Breast epithelium (tissue), 4 donors: ENCODE measurements at regions not wholly inside any gene's neighbourhood (a gene's known extent, or its start where the extent isn't known, plus 50 kb on each side); places are given as distances from the start of the nearest gene placed in this dataset.

Experiments
- DNase-seq, 2 donors: peaks; one replicate each; pipeline ENCODE4 v3.0.0-alpha.2; 2019; ENCODE audit warnings: low spot score in 2 of 2
- H3K27ac ChIP-seq, 2 donors: fragments of 200-600 bp; sonication (generic) in 1 of 2; one replicate each; pipeline ENCODE4 v1.5.1; 2016 to 2019; ENCODE audit warnings: mild to moderate bottlenecking in 1 of 2
- H3K27me3 ChIP-seq, 2 donors: fragments of 200-600 bp; sonication (generic) in 1 of 2; one replicate each; pipeline versions ENCODE4 v1.5.1 to v1.6.0; 2017 to 2019; ENCODE audit warnings: control low read depth in 1 of 2, mild to moderate bottlenecking in 1 of 2
- H3K36me3 ChIP-seq: fragments of 200-600 bp; one replicate; pipeline ENCODE4 v1.5.1; 2019
- H3K4me1 ChIP-seq, 2 donors: fragments of 200-600 bp; sonication (generic); one replicate each; pipeline ENCODE4 v1.5.1; 2016 to 2019; ENCODE audit warnings: control low read depth in 1 of 2
- H3K4me3 ChIP-seq, 3 donors: fragments of 200-600 bp; sonication (generic); 1 replicate in 2 of 3; 2 replicates in 1 of 3; pipeline ENCODE4 v1.5.1; 2016 to 2019; ENCODE audit warnings: mild to moderate bottlenecking in 3 of 3, moderate library complexity in 2 of 3
- H3K9me3 ChIP-seq, 2 donors: fragments of 200-600 bp; sonication (generic) in 1 of 2; one replicate each; pipeline ENCODE4 v1.5.1; 2016 to 2019; ENCODE audit warnings: control low read depth in 1 of 2
- POLR2A ChIP-seq: fragments of 450-650 bp; IDR thresholded peaks from one replicate; pipeline ENCODE4 v1.6.1; 2016; ENCODE audit warnings: antibody characterized with exemption, mild to moderate bottlenecking, moderate library complexity
- POLR2AphosphoS5 ChIP-seq, 3 donors: sonication (generic); formaldehyde crosslinking; IDR thresholded peaks; one replicate each; pipeline ENCODE4 v1.6.1; 2017; ENCODE audit warnings: antibody characterized with exemption in 3 of 3
- intact Hi-C: fragments of 100-400 bp; cut with DNase I; formaldehyde crosslinking; loops from one replicate; pipeline ENCODE4 v1.15.1; 2023; ENCODE audit warnings: low total_unique reads
- TF ChIP-seq, protein P1 (sequence below), 3 donors: fragments of 450-650 bp; IDR thresholded peaks; one replicate each; pipeline ENCODE4 v1.5.1; 2016 to 2017; ENCODE audit warnings: antibody characterized with exemption in 3 of 3, mild to moderate bottlenecking in 3 of 3, moderate library complexity in 3 of 3

DNA sequence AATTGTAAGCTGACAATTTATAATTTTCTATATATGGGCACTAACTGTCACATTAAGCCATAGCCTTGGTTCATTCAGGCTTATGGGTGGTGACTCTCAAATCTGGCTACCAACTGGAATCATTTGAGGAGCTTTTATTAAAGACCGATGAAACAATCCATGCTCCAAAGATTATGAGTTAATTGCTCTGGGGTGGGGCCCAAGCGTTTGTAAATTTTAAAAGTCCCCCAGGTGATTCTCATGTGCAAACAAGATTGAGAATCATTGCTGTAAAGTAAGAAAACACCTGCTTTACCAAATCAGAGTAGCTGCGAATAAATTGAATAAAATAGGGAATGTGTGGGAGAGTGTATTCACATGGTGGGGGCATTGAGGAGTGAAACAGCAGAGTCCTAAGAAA, 76.1 kb upstream of the RAB27B start:
- no peak overlapping the region for H3K4me3 ChIP-seq
- TF ChIP-seq, protein P1, sequence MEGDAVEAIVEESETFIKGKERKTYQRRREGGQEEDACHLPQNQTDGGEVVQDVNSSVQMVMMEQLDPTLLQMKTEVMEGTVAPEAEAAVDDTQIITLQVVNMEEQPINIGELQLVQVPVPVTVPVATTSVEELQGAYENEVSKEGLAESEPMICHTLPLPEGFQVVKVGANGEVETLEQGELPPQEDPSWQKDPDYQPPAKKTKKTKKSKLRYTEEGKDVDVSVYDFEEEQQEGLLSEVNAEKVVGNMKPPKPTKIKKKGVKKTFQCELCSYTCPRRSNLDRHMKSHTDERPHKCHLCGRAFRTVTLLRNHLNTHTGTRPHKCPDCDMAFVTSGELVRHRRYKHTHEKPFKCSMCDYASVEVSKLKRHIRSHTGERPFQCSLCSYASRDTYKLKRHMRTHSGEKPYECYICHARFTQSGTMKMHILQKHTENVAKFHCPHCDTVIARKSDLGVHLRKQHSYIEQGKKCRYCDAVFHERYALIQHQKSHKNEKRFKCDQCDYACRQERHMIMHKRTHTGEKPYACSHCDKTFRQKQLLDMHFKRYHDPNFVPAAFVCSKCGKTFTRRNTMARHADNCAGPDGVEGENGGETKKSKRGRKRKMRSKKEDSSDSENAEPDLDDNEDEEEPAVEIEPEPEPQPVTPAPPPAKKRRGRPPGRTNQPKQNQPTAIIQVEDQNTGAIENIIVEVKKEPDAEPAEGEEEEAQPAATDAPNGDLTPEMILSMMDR (IDR thresholded peaks at IDR 0.05) = no peak
- no peak for TF ChIP-seq POLR2A
- no peak for TF ChIP-seq POLR2AphosphoS5 (IDR thresholded peaks at IDR 0.05)
- no peak for DNase-seq
- no peak overlapping the region for H3K27ac ChIP-seq
- H3K9me3 ChIP-seq = no peaks in the 10 kb centered on the region
- no peaks in the 10 kb centered on the region for H3K4me1 ChIP-seq
- H3K36me3 ChIP-seq = no peaks in the 10 kb centered on the region
- intact Hi-C loops = no loop called here
- no peaks in the 10 kb centered on the region for H3K27me3 ChIP-seq

DNA sequence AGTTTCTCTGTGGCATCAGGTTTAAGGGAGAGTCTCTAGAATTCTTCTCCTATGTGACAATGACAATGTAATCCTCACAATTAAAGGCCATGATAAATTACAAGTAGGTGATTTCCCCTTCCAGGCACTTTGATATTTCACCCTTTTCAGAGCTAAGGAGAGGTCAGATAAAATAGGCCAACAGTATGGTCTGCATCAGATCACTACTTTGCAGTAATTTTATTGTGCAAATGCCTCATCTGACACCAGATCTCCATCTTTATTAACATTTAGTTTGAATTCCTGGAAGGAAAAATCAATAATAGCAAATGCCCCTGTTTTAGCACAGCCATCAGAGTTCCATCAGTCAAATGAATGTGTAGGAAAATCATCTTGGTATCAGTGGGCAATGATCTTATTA, 72.8 kb upstream of the RAB27B start:
- no peak for DNase-seq
- Histone ChIP-seq H3K4me3 (no peak overlapping the region), H3K27ac (no peak overlapping the region), H3K36me3 (no peaks in the 10 kb centered on the region), H3K4me1 (no peaks in the 10 kb centered on the region), H3K9me3 (no peaks in the 10 kb centered on the region), H3K27me3 (no peaks in the 10 kb centered on the region)
- TF ChIP-seq, protein P1 (IDR thresholded peaks at IDR 0.05) = no peak
- TF ChIP-seq POLR2A (no peak), POLR2AphosphoS5 (IDR thresholded peaks at IDR 0.05) (no peak)
- intact Hi-C loops = no loop called here

DNA sequence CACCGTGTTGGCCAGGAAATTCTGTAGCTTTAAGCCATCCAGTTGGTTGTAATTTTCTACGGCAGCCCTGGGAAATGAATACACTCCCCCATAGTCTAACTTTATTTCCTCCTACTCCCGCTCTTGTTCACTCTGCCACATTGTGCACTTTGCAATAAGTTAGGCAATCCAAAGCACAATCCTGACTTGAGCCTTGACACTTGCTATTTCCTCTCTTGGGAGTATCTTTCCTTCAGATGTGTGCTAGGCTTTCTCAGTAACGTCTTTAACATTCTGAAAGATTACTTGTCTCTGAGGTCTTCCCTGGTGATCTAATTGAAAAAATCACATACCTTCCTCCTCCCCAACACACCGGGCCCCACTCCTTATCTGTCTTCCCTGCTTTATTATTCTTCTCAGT, 65.9 kb upstream of the RAB27B start:
- H3K27me3 ChIP-seq = no peaks in the 10 kb centered on the region
- intact Hi-C loops = no loop called here
- H3K4me3 ChIP-seq = no peak overlapping the region
- no peaks in the 10 kb centered on the region for H3K4me1 ChIP-seq
- H3K36me3 ChIP-seq = no peaks in the 10 kb centered on the region
- TF ChIP-seq, protein P1 (IDR thresholded peaks at IDR 0.05) = no peak
- H3K9me3 ChIP-seq = no peaks in the 10 kb centered on the region
- DNase-seq = no peak
- H3K27ac ChIP-seq = no peak overlapping the region

DNA sequence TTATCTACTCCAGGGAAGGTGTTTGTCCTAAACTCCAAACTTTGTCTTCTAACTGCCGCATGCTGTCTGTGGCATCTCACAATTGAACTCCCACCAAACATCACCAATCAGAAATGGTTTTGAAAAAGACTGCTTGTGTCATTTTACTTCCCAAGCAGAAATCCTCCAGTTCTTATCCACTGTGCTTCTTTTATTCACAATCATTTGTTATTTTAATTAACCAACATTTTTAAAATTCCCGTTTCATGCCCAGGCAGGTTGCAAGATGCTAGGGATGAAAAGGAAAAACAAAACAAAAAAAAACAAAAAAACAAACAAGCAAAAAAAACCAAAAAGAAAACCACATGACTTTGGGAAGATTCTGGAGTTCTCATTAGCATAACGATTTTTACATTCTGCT, 63.5 kb upstream of the RAB27B start:
- Histone ChIP-seq H3K4me3 (no peak overlapping the region), H3K36me3 (no peaks in the 10 kb centered on the region), H3K9me3 (no peaks in the 10 kb centered on the region), H3K4me1 (no peaks in the 10 kb centered on the region), H3K27ac (no peak overlapping the region), H3K27me3 (no peaks in the 10 kb centered on the region)
- TF ChIP-seq, protein P1 (IDR thresholded peaks at IDR 0.05) = no peak
- TF ChIP-seq POLR2A (no peak), POLR2AphosphoS5 (IDR thresholded peaks at IDR 0.05) (no peak)
- intact Hi-C loops = no loop called here
- DNase-seq = no peak

DNA sequence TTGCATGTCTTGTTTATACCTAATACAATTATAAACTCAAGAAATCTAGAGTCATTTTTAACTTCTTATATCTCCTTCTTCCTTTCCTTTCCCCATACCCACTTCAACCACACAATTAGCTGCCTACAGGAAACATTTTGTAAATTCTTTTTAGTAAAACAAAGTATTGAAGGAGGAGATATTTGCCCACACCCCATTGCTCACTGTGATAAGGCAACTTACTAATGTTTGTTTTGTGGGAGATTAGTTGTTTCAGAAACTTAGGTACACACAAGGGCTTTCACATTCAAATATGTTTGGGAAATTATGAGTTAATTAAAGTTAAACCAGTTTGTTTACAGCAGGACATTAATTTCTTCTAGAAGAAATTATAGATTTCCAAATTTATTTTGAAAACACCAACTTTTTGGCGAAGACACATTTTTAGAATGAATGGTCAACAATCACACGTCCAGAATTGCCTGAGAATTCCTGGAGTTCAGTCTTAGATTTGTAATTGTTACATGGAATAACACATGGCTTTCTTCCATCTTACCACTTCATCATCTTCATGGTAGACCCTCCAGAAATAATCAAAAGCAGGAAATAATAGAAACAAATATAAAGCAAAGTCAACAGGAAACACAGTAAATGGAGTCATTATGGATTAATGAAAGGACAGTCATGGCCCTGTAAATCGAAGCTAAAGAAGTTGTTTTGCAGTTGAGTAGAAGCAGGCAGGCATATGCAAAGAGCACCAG, 62.5 kb upstream of the RAB27B start:
- TF ChIP-seq, protein P1 (IDR thresholded peaks at IDR 0.05) = no peak
- TF ChIP-seq POLR2A = no peak
- no peak for TF ChIP-seq POLR2AphosphoS5 (IDR thresholded peaks at IDR 0.05)
- H3K27ac ChIP-seq = no peak overlapping the region
- no peak for DNase-seq
- H3K27me3 ChIP-seq = no peaks in the 10 kb centered on the region
- intact Hi-C loops = no loop called here
- no peaks in the 10 kb centered on the region for H3K9me3 ChIP-seq
- no peaks in the 10 kb centered on the region for H3K36me3 ChIP-seq
- no peaks in the 10 kb centered on the region for H3K4me1 ChIP-seq
- no peak overlapping the region for H3K4me3 ChIP-seq
